Natural killer cell (primary cell): ENCODE measurements at regions not wholly inside any gene's neighbourhood (a gene's known extent, or its start where the extent isn't known, plus 50 kb on each side); places are given as distances from the start of the nearest gene placed in this dataset.

ENCODE experiments used
- ATAC-seq, 3 donors: fragments of 150-1000 bp in 2 of 3; fragments of 200-7000 bp in 1 of 3; cut with Tn5 transposase; 1 replicate in 1 of 3; 2 replicates in 2 of 3; pipeline ENCODE4 v1.10.0; 2021; ENCODE audit warnings: mild to moderate bottlenecking in 2 of 3, moderate library complexity in 2 of 3
- DNase-seq, 2 donors: peaks; one replicate each; pipeline versions ENCODE4 v3.0.0 to v3.0.0-alpha.2; 2013 to 2021; ENCODE audit warnings: mixed read lengths in 1 of 2
- H3K27ac ChIP-seq: one replicate; pipeline ENCODE4 v1.5.1; 2013; ENCODE audit warnings: mild to moderate bottlenecking, low read length
- H3K27me3 ChIP-seq: one replicate; pipeline ENCODE4 v1.6.1; 2013; ENCODE audit warnings: low read length; ENCODE audit not compliant: control insufficient read depth, insufficient read depth
- H3K36me3 ChIP-seq: one replicate; pipeline ENCODE4 v1.6.1; 2013; ENCODE audit warnings: low read length; ENCODE audit not compliant: control insufficient read depth, insufficient read depth
- H3K4me1 ChIP-seq: one replicate; pipeline ENCODE4 v1.6.1; 2013; ENCODE audit warnings: low read length; ENCODE audit not compliant: control insufficient read depth, insufficient read depth
- H3K4me3 ChIP-seq: one replicate; pipeline ENCODE4 v1.5.1; 2013; ENCODE audit warnings: low read length
- H3K9me3 ChIP-seq: one replicate; pipeline ENCODE4 v1.6.1; 2013; ENCODE audit warnings: low read length; ENCODE audit not compliant: control insufficient read depth, insufficient read depth
- H3K27ac Mint-ChIP-seq, 2 donors: one replicate each; pipeline ENCODE4 v1.8.0; 2022; ENCODE audit warnings: mild to moderate bottlenecking in 2 of 2, mixed read lengths in 2 of 2, moderate library complexity in 1 of 2
- H3K27me3 Mint-ChIP-seq, 2 donors: one replicate each; pipeline ENCODE4 v1.8.0; 2022; ENCODE audit warnings: low read depth in 2 of 2, mixed read lengths in 2 of 2
- H3K36me3 Mint-ChIP-seq: one replicate; pipeline ENCODE4 v1.8.0; 2022; ENCODE audit warnings: mixed read lengths
- H3K4me1 Mint-ChIP-seq, 2 donors: one replicate each; pipeline ENCODE4 v1.8.0; 2022; ENCODE audit warnings: mixed read lengths in 2 of 2
- H3K4me3 Mint-ChIP-seq: one replicate; pipeline ENCODE4 v1.8.0; 2022; ENCODE audit warnings: mild to moderate bottlenecking, moderate library complexity, mixed read lengths
- H3K9me3 Mint-ChIP-seq, 2 donors: one replicate each; pipeline ENCODE4 v1.8.0; 2022; ENCODE audit warnings: mixed read lengths in 2 of 2
- WGBS: methylation state at CpG from one replicate; pipeline ENCODE4 v1.1.7; 2013; ENCODE audit warnings: missing lambda C conversion rate; ENCODE audit not compliant: insufficient coverage; 5-methylcytosine and 5-hydroxymethylcytosine counted together
- intact Hi-C: fragments of 100-400 bp; cut with micrococcal nuclease; formaldehyde crosslinking; loops from one replicate; pipeline ENCODE4 v1.14.2; 2022
- TF ChIP-seq, protein P1 (sequence below): fragments of 200-600 bp; IDR thresholded peaks from one replicate; pipeline ENCODE4 v1.8.0; 2022; ENCODE audit warnings: antibody characterized with exemption

DNA sequence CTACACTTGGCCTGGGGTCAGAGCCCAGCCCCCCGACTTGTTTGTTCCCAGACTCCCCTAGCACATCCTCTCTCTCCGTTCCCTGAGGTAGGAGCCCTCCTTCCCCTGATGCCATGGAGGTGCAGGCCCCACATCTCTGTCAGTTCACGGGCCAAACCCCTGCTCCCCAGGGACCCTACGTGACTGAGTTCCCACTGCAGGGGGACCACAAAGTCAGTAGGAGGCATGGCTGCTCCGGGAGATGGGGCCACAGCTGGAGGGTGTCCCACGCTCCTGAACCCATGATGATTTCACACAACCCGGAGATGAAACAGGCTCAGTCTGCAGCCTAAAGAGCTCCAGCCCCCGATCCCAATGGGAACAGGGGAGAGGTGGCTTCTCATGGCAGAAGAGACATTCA lies 272.2 kb downstream of the NPHP4 start:
- H3K4me1 Mint-ChIP-seq = no peaks in the 10 kb centered on the region
- Histone ChIP-seq H3K27ac (no peak overlapping the region), H3K36me3 (no peaks in the 10 kb centered on the region), H3K4me1 (no peaks in the 10 kb centered on the region), H3K9me3 (no peaks in the 10 kb centered on the region), H3K27me3 (no peaks in the 10 kb centered on the region), H3K4me3 (no peak overlapping the region)
- H3K27me3 Mint-ChIP-seq = peaks cover 5 to 18% of the 10 kb centered on the region in 2 donors
- intact Hi-C loops = no loop called here
- H3K27ac Mint-ChIP-seq = no peak overlapping the region
- H3K36me3 Mint-ChIP-seq = no peaks in the 10 kb centered on the region
- H3K9me3 Mint-ChIP-seq = no peaks in the 10 kb centered on the region
- no peak overlapping the region for H3K4me3 Mint-ChIP-seq
- WGBS = 76% methylated on average over 8 of the region's 8 CpGs
- DNase-seq (no peak), ATAC-seq (no peak)
- TF ChIP-seq, protein P1, sequence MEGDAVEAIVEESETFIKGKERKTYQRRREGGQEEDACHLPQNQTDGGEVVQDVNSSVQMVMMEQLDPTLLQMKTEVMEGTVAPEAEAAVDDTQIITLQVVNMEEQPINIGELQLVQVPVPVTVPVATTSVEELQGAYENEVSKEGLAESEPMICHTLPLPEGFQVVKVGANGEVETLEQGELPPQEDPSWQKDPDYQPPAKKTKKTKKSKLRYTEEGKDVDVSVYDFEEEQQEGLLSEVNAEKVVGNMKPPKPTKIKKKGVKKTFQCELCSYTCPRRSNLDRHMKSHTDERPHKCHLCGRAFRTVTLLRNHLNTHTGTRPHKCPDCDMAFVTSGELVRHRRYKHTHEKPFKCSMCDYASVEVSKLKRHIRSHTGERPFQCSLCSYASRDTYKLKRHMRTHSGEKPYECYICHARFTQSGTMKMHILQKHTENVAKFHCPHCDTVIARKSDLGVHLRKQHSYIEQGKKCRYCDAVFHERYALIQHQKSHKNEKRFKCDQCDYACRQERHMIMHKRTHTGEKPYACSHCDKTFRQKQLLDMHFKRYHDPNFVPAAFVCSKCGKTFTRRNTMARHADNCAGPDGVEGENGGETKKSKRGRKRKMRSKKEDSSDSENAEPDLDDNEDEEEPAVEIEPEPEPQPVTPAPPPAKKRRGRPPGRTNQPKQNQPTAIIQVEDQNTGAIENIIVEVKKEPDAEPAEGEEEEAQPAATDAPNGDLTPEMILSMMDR = no peak

DNA sequence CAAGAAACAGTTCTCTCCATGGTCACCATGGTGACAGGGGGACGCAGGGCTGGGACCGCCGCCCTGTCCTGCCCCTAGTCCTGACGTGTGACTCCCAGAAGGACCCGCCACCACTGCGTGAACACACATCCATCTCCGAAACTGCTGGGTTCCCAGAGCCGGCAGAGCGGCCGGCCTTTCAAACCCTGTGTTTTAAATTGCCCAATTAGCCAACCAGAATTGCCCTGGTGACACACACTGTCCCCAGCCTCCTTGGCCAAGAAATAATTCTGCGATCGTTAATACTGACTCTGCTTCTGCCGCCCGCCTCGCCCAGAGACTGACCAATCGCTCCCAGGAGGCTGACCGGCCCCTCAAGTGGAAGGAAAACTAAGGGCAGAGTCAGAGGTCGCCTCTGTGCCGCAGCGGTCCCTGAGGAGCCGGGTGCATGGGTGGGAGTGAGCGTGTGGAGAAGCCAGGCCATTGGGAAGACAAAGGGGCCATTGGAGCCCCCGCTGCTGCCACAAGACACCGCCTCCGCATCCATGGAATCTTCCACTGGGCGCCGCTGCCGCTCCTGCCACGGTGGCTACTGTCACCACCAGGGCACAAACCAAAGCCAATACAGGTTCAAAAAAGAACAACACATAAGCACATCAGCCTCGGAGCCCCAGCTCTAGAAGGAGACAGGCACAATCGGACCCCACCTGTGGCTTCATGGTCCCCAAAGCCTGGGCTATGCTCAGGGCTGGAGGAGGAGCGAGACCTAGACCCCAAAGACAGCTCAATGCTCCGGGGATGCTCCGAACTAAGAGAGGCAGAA lies 273.2 kb downstream of the NPHP4 start:
- no peak for ATAC-seq
- no peaks in the 10 kb centered on the region for H3K36me3 ChIP-seq
- no peaks in the 10 kb centered on the region for H3K9me3 ChIP-seq
- no peaks in the 10 kb centered on the region for H3K4me1 Mint-ChIP-seq
- H3K27me3 Mint-ChIP-seq = peaks cover 5 to 11% of the 10 kb centered on the region in 2 donors
- no peaks in the 10 kb centered on the region for H3K9me3 Mint-ChIP-seq
- WGBS = 77% methylated on average over 34 of the region's 34 CpGs
- no peaks in the 10 kb centered on the region for H3K27me3 ChIP-seq
- no peak overlapping the region for H3K27ac ChIP-seq
- no peak overlapping the region for H3K4me3 Mint-ChIP-seq
- intact Hi-C loops = no loop called here
- no peak for DNase-seq
- H3K36me3 Mint-ChIP-seq = no peaks in the 10 kb centered on the region
- no peak overlapping the region for H3K27ac Mint-ChIP-seq
- TF ChIP-seq, protein P1 = no peak
- H3K4me3 ChIP-seq = no peak overlapping the region
- H3K4me1 ChIP-seq = no peaks in the 10 kb centered on the region

DNA sequence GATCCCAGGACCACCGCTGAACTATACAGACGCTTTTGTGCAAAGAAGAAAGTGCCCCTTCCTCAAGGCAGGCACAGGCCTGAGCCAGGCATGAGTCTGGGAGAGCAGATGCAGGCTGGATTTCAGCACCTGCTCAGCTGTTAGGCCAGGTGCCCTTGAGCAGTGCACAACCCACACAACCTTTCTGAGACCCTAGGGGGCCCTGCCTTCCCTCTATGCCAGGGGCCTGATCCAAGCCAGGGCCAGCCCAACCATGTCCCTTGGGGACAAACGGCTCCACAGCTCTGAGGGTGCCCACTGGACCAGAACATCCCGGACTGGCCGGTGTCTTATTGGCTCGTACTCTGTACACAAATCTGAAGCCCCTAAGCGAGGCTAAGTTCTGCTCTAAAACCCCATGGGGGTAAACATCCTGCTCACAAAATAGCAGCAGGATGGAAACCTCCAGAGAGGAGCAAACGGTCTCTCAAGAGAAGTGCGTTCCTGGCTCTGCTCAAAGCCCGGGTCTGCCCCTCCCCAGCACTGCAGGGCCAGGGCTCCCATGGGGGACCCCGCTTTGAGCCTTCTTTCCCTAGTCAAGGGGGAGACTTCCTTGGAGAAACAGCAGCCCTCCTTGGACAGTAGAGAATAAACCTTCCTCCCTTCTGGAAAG lies 275.1 kb downstream of the NPHP4 start:
- Mint-ChIP-seq H3K27ac (no peak overlapping the region), H3K27me3 (peaks cover 5 to 11% of the 10 kb centered on the region in 2 donors), H3K36me3 (no peaks in the 10 kb centered on the region), H3K4me1 (no peaks in the 10 kb centered on the region), H3K4me3 (no peak overlapping the region), H3K9me3 (no peaks in the 10 kb centered on the region)
- TF ChIP-seq, protein P1 = no peak
- Histone ChIP-seq H3K27me3 (no peaks in the 10 kb centered on the region), H3K4me3 (no peak overlapping the region), H3K9me3 (no peaks in the 10 kb centered on the region), H3K36me3 (no peaks in the 10 kb centered on the region), H3K4me1 (no peaks in the 10 kb centered on the region), H3K27ac (no peak overlapping the region)
- ATAC-seq = no peak
- WGBS = 36% methylated on average over 11 of the region's 11 CpGs
- DNase-seq = no peak
- intact Hi-C loops = no loop called here
